ENCODE measurements at regions not wholly inside any gene's neighbourhood (a gene's known extent, or its start where the extent isn't known, plus 50 kb on each side); places are given as distances from the start of the nearest gene placed in this dataset.

- TF ChIP-seq CTCF (IDR thresholded peaks at IDR 0.05; ENCODE audit: low read depth, low read length) (no peak), EZH2phosphoT487 (IDR thresholded peaks at IDR 0.05; ENCODE audit: low read depth) (no peak)
Observed at GRCh38 chr21:16040601-16041000, 310.8 kb downstream of the USP25 start.
